Astrocyte of the spinal cord (primary cell): ENCODE measurements at regions not wholly inside any gene's neighbourhood (a gene's known extent, or its start where the extent isn't known, plus 50 kb on each side); places are given as distances from the start of the nearest gene placed in this dataset.

Source experiments
- DNase-seq: peaks from one replicate; pipeline ENCODE4 v3.0.0; 2011; ENCODE audit warnings: low read depth, low spot score
- H3K4me3 ChIP-seq: 2 replicates; pipeline ENCODE4 v1.5.1; 2011; ENCODE audit warnings: low read depth, mild to moderate bottlenecking, low read length, moderate library complexity
- in situ Hi-C: cut with HindIII; loops from 2 replicates; pipeline ENCODE4 v1.10.0; 2017; ENCODE audit warnings: low sequenced_read_pairs
- TF ChIP-seq, protein P1 (sequence below): IDR thresholded peaks from 2 replicates; pipeline ENCODE4 v1.5.1; 2012; ENCODE audit warnings: low read depth, mild to moderate bottlenecking, low read length, inconsistent platforms

- in situ Hi-C loops, result no loop called here
- peak; percentile 64 for DNase-seq
- TF ChIP-seq, protein P1, sequence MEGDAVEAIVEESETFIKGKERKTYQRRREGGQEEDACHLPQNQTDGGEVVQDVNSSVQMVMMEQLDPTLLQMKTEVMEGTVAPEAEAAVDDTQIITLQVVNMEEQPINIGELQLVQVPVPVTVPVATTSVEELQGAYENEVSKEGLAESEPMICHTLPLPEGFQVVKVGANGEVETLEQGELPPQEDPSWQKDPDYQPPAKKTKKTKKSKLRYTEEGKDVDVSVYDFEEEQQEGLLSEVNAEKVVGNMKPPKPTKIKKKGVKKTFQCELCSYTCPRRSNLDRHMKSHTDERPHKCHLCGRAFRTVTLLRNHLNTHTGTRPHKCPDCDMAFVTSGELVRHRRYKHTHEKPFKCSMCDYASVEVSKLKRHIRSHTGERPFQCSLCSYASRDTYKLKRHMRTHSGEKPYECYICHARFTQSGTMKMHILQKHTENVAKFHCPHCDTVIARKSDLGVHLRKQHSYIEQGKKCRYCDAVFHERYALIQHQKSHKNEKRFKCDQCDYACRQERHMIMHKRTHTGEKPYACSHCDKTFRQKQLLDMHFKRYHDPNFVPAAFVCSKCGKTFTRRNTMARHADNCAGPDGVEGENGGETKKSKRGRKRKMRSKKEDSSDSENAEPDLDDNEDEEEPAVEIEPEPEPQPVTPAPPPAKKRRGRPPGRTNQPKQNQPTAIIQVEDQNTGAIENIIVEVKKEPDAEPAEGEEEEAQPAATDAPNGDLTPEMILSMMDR, result no peak
- no peak overlapping the region for H3K4me3 ChIP-seq
Measured at GRCh38 chr3:84039099-84039498, 919.7 kb upstream of the CADM2 start.

DNA sequence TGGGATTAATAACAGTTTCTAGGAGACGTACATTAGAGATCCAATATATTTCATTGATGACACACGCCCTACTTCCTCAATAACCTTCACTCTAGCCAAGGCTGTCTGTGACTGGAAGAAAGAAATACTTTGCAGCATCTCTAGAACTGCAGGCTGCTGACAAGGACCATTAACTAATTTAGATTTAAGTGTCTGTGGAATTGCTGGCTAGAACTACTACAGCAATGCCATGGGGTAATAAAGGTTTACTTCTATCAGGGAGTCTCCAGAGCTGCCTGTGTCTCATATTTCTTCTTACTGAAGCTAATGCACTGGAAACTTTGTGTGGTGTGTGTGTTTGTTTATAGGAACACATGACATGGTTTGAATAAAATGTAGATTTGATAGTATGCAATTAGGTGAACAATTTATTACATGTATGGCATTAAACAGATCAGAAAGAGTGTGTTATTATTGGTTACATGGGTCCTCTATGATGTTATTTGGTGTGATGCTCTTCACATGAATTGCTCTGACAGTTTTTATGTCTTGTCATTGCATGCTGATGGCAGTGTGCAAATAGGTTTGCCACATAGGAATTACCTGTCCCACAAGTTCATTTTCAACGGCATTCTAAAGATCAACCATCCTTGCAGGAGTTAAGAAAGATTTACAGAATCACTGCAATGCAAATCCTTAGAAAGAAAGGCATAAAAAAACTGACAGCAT is 916.2 kb upstream of the CADM2 start:
- no peak for DNase-seq
- TF ChIP-seq, protein P1, result no peak
- H3K4me3 ChIP-seq, result no peak overlapping the region
- in situ Hi-C loops, result no loop called here

- TF ChIP-seq, protein P1, result no peak
- H3K4me3 ChIP-seq, result no peak overlapping the region
- no peak for DNase-seq
- in situ Hi-C loops, result no loop called here
Measured at GRCh38 chr3:84066915-84067314, 891.9 kb upstream of the CADM2 start.

GRCh38 chr3:84073664-84074063 is 885.1 kb upstream of the CADM2 start:
- in situ Hi-C loops, result no loop called here
- no peak overlapping the region for H3K4me3 ChIP-seq
- no peak for DNase-seq
- TF ChIP-seq, protein P1, result no peak

- in situ Hi-C loops, result no loop called here
- DNase-seq, result peak; percentile 69
- TF ChIP-seq, protein P1, result no peak
- H3K4me3 ChIP-seq, result no peak overlapping the region
Measured at GRCh38 chr3:84074767-84075166, 884.0 kb upstream of the CADM2 start.

GRCh38 chr3:84077479-84077878 is 881.3 kb upstream of the CADM2 start:
- no peak overlapping the region for H3K4me3 ChIP-seq
- DNase-seq, result no peak
- in situ Hi-C loops, result no loop called here
- TF ChIP-seq, protein P1, result peak; percentile 46
